ENCODE measurements at regions not wholly inside any gene's neighbourhood (a gene's known extent, or its start where the extent isn't known, plus 50 kb on each side); places are given as distances from the start of the nearest gene placed in this dataset.
"Not testable (repeated sequence)": the region's sequence is repeated elsewhere in the genome, so short reads cannot be mapped to it uniquely, and the experiment has no call there.

DNA sequence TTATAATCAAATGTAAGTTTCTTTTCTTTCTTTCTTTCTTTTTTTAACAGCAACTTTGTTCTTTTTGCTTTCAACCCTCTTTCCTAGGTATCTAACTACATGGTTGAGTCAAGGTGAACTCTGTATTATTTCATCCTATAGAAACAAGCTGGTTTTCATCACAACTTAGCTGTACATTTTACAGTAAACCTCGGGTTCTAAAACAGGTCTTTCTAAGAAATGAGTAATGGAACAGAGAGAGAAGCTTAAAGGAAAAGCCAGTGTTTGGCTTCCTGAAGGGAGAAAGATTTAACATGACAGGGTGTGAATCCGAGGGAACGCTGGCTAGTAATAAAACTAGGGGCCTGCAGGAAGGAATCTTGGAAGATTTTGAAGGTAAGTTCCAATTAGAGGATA lies 143.4 kb upstream of the ITGB1 start:
- DNase-seq (ENCODE audit: low spot score): no peak

- DNase-seq (ENCODE audit: low spot score): no peak
These were observed 142.9 kb upstream of the ITGB1 start for GRCh38 chr10:33100781-33101391.

DNA sequence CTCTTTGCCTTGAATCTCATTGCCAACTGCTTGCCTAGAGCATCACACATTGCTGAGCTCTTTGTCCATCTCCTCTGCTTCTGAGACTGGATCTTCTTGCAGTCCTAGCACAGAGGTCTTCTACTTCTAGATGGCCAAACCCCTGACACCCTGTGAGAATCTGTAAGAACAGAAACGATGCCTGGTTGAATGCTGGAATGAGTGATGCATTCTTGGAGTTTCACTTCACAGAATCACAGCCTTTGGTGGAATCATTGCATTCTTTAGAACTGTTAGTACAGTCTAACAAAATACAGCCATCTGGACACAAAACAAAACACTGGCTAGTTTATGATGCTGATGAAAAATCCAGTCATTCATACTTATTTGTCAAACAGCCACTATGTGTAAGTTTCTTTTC lies 141.7 kb upstream of the ITGB1 start:
- DNase-seq (ENCODE audit: low spot score): peak; percentile 69

GRCh38 chr10:33098951-33099663 lies 141.1 kb upstream of the ITGB1 start:
- DNase-seq (ENCODE audit: low spot score): no peak

GRCh38 chr10:33095867-33096815 lies 138.1 kb upstream of the ITGB1 start:
- no peak for DNase-seq (ENCODE audit: low spot score)

DNA sequence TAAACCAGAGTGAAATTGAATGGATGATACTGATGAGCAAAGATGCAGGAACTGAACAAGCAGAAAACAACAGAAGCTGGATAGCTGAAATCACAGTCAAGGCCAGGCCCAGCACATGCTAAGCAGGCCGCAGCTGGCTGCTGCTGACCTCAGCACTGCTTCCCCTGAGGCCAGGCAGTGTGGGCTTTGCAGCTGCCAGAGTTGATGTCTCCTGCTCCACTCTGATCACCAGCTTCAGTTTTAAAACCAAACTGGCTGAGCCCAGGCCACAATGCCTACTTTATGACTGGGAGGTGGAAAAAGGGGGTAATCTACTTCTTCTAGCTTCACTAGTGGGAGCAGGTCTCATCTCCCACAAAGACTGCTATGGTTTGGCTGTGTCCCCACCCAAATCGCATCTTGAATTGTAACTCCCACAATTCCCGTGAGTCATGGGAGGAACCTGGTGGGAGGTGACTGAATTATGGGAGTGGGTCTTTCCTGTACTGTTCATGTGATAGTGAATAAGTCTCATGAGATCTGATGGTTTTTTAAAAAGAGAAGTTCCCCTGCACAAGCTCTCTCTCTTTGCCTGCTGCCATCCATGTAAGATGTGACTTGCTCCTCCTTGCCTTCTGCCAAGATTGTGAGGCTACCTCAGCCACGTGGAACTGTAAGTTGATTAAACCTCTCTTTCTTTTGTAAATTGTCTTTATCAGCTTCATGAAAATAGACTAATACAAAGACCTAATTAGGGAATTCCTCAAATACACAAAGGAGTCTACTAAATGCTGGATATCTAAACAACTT lies 136.4 kb upstream of the ITGB1 start:
- no peak for DNase-seq (ENCODE audit: low spot score)

- no peak for DNase-seq (ENCODE audit: low spot score)
These were observed 135.3 kb upstream of the ITGB1 start for GRCh38 chr10:33093362-33093761.

DNA sequence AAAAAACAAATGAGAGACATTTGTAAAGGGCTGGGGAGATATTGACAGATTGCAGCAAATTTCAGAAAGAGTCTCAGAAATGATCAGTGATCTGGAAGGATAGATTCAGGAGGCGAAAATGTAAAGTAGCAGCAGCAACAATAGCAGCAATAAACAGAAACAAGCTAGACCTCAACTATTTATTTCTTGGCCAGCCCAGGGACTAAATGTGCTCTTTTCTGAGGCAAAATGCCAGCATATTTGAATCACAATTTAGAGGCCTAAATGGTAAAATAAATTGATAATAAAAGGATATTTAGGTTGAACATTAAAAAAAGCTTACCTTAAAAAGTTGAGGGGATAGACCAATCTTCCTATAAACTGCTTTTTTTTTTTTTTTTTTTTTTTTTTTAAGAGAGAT lies 134.6 kb upstream of the ITGB1 start:
- no peak for DNase-seq (ENCODE audit: low spot score)

DNA sequence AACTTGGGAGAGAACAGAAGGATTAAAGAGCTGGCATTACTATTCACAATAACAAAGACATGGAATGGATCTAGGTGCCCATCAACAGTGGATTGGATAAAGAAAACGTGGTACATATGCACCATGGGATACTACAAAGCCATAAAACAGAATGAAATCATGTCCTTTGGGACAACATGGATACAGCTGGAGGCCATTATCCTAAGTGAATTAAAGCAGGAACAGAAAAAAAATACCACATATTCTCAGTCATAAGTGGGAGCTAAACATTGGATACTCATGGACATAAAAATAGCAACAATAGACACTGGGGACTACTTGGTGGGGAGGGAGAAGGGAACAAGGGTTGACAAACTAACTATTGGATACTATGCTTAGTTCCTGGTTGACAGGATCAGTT lies 133.2 kb upstream of the ITGB1 start:
- DNase-seq (ENCODE audit: low spot score): no peak

- DNase-seq (ENCODE audit: low spot score): no peak
These were observed 131.0 kb upstream of the ITGB1 start for GRCh38 chr10:33088990-33089389.

DNA sequence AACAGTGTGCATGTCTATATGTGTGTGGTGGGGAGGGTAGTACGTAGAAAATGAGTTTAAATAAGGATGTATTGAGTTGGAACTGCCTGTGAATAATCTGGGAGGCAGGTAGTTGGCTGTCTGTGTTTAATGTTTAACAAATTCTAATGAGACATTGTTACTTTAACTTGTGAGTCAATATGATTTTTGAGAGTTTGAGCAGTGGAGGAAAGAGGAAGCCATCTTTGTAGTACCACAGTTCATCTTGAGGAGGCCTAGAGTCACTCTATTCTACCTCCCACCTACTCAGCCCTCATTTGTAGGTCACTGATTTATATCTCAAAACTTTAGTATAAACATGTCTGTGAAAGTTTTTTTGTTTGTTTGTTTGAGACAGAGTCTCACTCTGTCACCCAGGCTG lies 129.9 kb upstream of the ITGB1 start:
- no peak for DNase-seq (ENCODE audit: low spot score)

GRCh38 chr10:33087152-33087551 lies 129.1 kb upstream of the ITGB1 start:
- no peak for DNase-seq (ENCODE audit: low spot score)

DNA sequence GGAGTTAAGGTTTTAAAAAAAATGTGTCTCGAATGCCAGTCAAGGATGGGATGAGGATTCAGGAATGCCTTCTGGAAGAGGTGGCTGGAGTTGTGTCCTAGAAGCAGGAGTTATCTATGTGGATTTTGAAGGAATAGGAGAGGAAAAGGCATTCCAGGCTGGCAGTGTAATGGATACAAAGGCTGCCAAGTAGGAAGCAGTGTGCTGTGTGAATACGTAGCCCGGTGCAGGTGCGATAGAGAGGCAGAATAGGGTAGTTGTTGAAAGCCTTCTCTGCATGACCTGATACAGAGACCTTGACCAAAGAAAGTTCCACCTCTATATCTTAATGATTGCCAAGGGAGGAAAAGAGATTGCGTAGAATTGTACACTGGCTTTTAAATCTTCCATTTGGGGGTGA lies 128.1 kb upstream of the ITGB1 start:
- DNase-seq (ENCODE audit: low spot score): no peak

DNA sequence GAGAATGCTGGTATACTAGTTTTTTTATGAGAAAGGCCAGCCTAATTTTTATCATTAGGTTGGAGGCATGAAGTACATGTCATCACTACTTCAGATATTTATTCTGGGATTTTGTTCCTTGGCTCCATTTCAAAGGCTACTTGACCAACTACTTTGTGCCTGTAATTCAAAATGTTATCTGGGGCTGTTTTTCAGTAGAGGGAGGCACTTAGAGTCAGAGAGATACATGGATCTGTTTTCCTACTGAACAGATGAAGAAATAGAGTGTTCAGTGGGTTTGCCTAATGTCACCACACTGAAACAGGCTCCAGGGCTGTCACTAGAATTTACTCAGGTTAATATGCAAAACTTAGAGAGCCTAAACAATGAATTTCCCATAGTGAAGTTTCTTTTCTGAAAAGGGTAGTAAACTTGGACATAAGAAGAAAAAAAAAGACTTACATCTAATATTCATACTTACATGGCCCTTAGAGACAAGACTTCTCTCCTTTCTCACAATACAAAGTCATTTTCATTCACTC lies 127.3 kb upstream of the ITGB1 start:
- no peak for DNase-seq (ENCODE audit: low spot score)

DNA sequence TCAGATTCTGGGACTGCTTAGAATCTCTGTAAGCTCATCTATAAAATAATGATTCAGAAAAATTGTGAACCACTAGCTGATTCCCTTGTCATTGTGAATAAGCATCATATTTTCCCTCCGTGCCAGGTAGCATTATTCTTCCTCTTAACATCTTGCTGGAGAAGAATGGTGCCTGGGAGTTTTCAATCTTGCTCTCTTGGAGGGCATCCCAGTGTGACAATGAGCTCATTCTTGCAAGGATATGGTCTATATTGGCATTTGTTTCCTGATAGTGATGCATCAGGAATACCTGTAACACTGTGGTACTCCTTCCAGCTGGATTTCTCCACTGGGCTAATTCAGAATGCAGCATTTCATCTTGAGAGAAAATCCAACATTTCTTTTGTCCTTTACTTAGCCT lies 126.4 kb upstream of the ITGB1 start:
- DNase-seq (ENCODE audit: low spot score): no peak

GRCh38 chr10:33082373-33082895 lies 124.4 kb upstream of the ITGB1 start:
- DNase-seq (ENCODE audit: low spot score): no peak

- DNase-seq (ENCODE audit: low spot score): not testable (repeated sequence)
These were observed 122.4 kb upstream of the ITGB1 start for GRCh38 chr10:33080467-33080866.

GRCh38 chr10:33074443-33074842 lies 116.4 kb upstream of the ITGB1 start:
- DNase-seq (ENCODE audit: low spot score): no peak

DNA sequence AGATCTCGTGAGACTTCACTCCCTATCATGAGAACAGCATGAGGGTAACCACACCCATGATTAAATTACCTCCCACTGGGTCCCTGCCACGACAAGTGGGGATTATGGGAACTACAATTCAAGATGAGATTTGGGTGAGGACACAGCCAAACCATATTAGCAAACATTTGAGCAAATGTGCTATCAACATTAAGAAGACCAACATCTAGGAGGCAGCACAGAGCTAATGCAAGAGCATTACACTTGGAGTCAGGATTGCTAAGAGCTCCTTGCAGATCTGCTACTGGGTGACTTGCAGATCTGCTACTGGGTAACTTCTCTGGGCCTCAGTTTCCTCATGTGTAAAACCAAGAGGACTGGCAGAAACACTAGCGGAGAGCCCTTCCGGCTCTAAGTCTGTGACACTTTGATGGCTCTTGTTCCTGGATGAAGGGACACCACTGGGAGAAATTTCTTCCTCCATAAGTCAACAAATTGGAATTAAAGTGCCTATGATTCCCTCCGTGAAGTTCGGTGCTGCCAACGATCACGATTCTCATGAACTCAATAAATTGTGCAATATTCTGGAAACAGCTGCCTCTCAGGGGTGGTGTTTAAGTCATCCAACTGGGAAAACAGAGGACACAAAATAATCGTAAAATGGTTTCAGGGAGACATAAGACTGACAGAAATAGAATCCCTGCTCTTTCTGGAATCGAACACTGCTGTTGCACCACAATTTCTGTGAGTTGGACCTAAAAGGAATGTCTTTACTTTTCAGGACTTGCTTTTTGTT lies 115.8 kb upstream of the ITGB1 start:
- DNase-seq (ENCODE audit: low spot score): peak; percentile 38

- no peak for DNase-seq (ENCODE audit: low spot score)
These were observed 113.8 kb upstream of the ITGB1 start for GRCh38 chr10:33071857-33072256.

DNA sequence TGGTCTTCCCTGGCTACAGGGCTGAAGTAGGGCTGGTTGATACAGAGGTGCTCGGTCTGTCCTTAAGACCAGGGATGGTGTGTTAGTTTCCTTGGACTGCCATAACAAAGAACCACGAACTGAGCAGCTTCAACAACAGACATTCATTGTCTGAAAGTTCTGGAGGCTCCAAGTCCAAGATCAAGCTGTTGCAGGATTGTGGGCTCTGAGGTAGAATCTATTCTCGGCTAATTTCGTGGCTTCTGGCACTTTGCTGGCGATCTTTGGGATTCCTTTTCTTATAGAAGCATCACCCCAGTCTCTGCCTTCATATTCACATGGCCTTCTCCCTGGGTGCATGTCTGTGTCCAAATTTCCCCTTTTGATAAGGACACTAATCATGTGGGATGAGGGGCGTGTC lies 112.1 kb upstream of the ITGB1 start:
- DNase-seq (ENCODE audit: low spot score): no peak
